H1 (cell line): ENCODE measurements at regions not wholly inside any gene's neighbourhood (a gene's known extent, or its start where the extent isn't known, plus 50 kb on each side); places are given as distances from the start of the nearest gene placed in this dataset.

Experiments used
- CTCF ChIA-PET: fragments of 300-600 bp; sonication (Branson Sonifier 250); formaldehyde crosslinking; loops from one replicate; lab custom pipeline; 2021; ENCODE audit not compliant: partially characterized antibody; lab: Charles Lee
- POLR2A ChIA-PET: fragments of 300-600 bp; sonication (Branson Sonifier 250); formaldehyde crosslinking; loops from one replicate; lab custom pipeline; 2021; ENCODE audit warnings: inconsistent platforms; ENCODE audit not compliant: partially characterized antibody; lab: Charles Lee
- DNase-seq, 2 experiments: peaks; one replicate each; pipeline versions ENCODE4 v3.0.0 to v3.0.0-alpha.2; 2010 to 2022; ENCODE audit warnings: low spot score in 2 of 2, low read depth in 1 of 2, mixed read lengths in 1 of 2
- FAIRE-seq: peaks from 2 replicates; lab custom pipeline; 2011; peaks lifted over from hg19 to GRCh38; lab: Jason Lieb, UNC
- H2AFZ ChIP-seq: 2 replicates; pipeline ENCODE4 v1.8.1; 2012; ENCODE audit warnings: low read length, inconsistent platforms
- H2AK5ac ChIP-seq: 2 replicates; pipeline ENCODE4 v1.6.1; 2013; ENCODE audit warnings: low read depth, low read length
- H2BK120ac ChIP-seq: replicated peaks from 2 replicates; pipeline ENCODE3; 2013; ENCODE audit warnings: low read depth, low read length, inconsistent platforms
- H2BK12ac ChIP-seq: 2 replicates; pipeline ENCODE4 v1.6.1; 2013; ENCODE audit warnings: low read depth, low read length
- H2BK15ac ChIP-seq: 2 replicates; pipeline ENCODE4 v1.6.1; 2013; ENCODE audit warnings: low read length
- H2BK20ac ChIP-seq: 2 replicates; pipeline ENCODE4 v1.6.1; 2013; ENCODE audit warnings: low read length
- H2BK5ac ChIP-seq: 2 replicates; pipeline ENCODE4 v1.6.1; 2013; ENCODE audit warnings: low read depth, low read length
- H3K14ac ChIP-seq: 2 replicates; pipeline ENCODE4 v1.6.1; 2013; ENCODE audit warnings: inconsistent platforms; ENCODE audit not compliant: insufficient read length
- H3K18ac ChIP-seq: 2 replicates; pipeline ENCODE4 v1.6.1; 2013; ENCODE audit warnings: low read length; ENCODE audit errors: extremely low read depth
- H3K23ac ChIP-seq: 2 replicates; pipeline ENCODE4 v1.6.1; 2013; ENCODE audit warnings: inconsistent platforms; ENCODE audit not compliant: insufficient read length
- H3K23me2 ChIP-seq: 2 replicates; pipeline ENCODE4 v1.6.1; 2013; ENCODE audit warnings: low read depth, low read length
- H3K27ac ChIP-seq: 2 replicates; pipeline ENCODE4 v1.6.1; 2011; ENCODE audit warnings: low read depth, low read length, inconsistent platforms
- H3K27me3 ChIP-seq, 4 experiments: replicated peaks in 1 of 4; 1 replicate in 1 of 4; 2 replicates in 3 of 4; pipeline versions ENCODE4 v1.6.1 to v1.8.1; 2011 to 2013; ENCODE audit warnings: low read length in 3 of 4, mild to moderate bottlenecking in 3 of 4, inconsistent platforms in 2 of 4, mixed read lengths in 2 of 4, moderate library complexity in 1 of 4; ENCODE audit not compliant: control insufficient read depth in 3 of 4, insufficient read depth in 3 of 4; ENCODE audit errors: extremely low read depth in 1 of 4
- H3K36me3 ChIP-seq, 4 experiments: 2 replicates each; pipeline versions ENCODE4 v1.6.1 to v1.8.1; 2011 to 2013; ENCODE audit warnings: mild to moderate bottlenecking in 4 of 4, low read length in 3 of 4, moderate library complexity in 2 of 4, control low read depth in 1 of 4, inconsistent platforms in 1 of 4; ENCODE audit not compliant: insufficient read depth in 4 of 4, control insufficient read depth in 2 of 4
- H3K4ac ChIP-seq: replicated peaks from 2 replicates; pipeline ENCODE3; 2013; ENCODE audit warnings: low read length, low read depth, mixed read lengths, inconsistent platforms; ENCODE audit not compliant: insufficient read length
- H3K4me1 ChIP-seq, 4 experiments: replicated peaks in 1 of 4; 1 replicate in 1 of 4; 2 replicates in 3 of 4; pipeline versions ENCODE4 v1.6.1 to v1.8.1; 2011 to 2013; ENCODE audit warnings: low read length in 3 of 4, inconsistent platforms in 2 of 4, mixed read lengths in 1 of 4; ENCODE audit not compliant: insufficient read depth in 4 of 4, control insufficient read depth in 3 of 4
- H3K4me2 ChIP-seq, 2 experiments: 2 replicates each; pipeline versions ENCODE4 v1.6.1 to v1.8.1; 2011 to 2013; ENCODE audit warnings: low read depth in 2 of 2, low read length in 2 of 2, control low read depth in 1 of 2, inconsistent platforms in 1 of 2, mild to moderate bottlenecking in 1 of 2; ENCODE audit not compliant: insufficient read depth in 1 of 2
- H3K4me3 ChIP-seq, 4 experiments: fragments of 200-600, 300-600 bp in 1 of 4; sonication (generic), shearing (Covaris generic), sonication (Bioruptor Twin) in 1 of 4; 2 replicates each; pipeline versions ENCODE4 v1.5.1 to v1.8.1; 2011 to 2016; ENCODE audit warnings: low read length in 4 of 4, low read depth in 3 of 4, control low read depth in 2 of 4, inconsistent platforms in 2 of 4, mild to moderate bottlenecking in 2 of 4, mixed read lengths in 1 of 4, moderate library complexity in 1 of 4; ENCODE audit not compliant: insufficient read depth in 2 of 4; ENCODE audit errors: extremely low read depth in 1 of 4
- H3K56ac ChIP-seq: replicated peaks from 2 replicates; pipeline ENCODE3; 2013; ENCODE audit warnings: low read depth, mild to moderate bottlenecking, mixed read lengths, low read length, inconsistent platforms; ENCODE audit not compliant: insufficient read length
- H3K79me1 ChIP-seq: 2 replicates; pipeline ENCODE4 v1.6.1; 2013; ENCODE audit warnings: low read depth, low read length, control low read depth
- H3K79me2 ChIP-seq, 2 experiments: 2 replicates each; pipeline versions ENCODE4 v1.6.1 to v1.8.1; 2012 to 2013; ENCODE audit warnings: low read length in 2 of 2, mild to moderate bottlenecking in 2 of 2, inconsistent platforms in 1 of 2; ENCODE audit not compliant: insufficient read depth in 2 of 2, control insufficient read depth in 1 of 2
- H3K9ac ChIP-seq, 4 experiments: replicated peaks in 1 of 4; 1 replicate in 1 of 4; 2 replicates in 3 of 4; pipeline versions ENCODE4 v1.6.1 to v1.8.1; 2011 to 2013; ENCODE audit warnings: low read depth in 3 of 4, low read length in 3 of 4, control low read depth in 2 of 4, mild to moderate bottlenecking in 2 of 4, moderate library complexity in 2 of 4, inconsistent platforms in 1 of 4; ENCODE audit errors: extremely low read depth in 1 of 4
- H3K9me3 ChIP-seq, 2 experiments: 2 replicates each; pipeline versions ENCODE4 v1.6.1 to v1.8.1; 2012 to 2013; ENCODE audit warnings: mild to moderate bottlenecking in 2 of 2, moderate library complexity in 2 of 2, control low read depth in 1 of 2, inconsistent platforms in 1 of 2, low read depth in 1 of 2, low read length in 1 of 2, mixed read lengths in 1 of 2; ENCODE audit not compliant: insufficient read depth in 2 of 2
- H4K20me1 ChIP-seq, 2 experiments: replicated peaks in 1 of 2; 2 replicates each; pipeline versions ENCODE3 to v1.8.1; 2011 to 2013; ENCODE audit warnings: inconsistent platforms in 2 of 2, low read length in 2 of 2, mild to moderate bottlenecking in 1 of 2; ENCODE audit not compliant: insufficient read depth in 2 of 2, control insufficient read depth in 1 of 2
- H4K5ac ChIP-seq: 2 replicates; pipeline ENCODE4 v1.6.1; 2013; ENCODE audit warnings: low read length, low read depth, mixed read lengths, inconsistent platforms; ENCODE audit not compliant: insufficient read length
- H4K8ac ChIP-seq: 2 replicates; pipeline ENCODE4 v1.8.0; 2013; ENCODE audit warnings: mild to moderate bottlenecking, moderate library complexity, low read length, inconsistent platforms; ENCODE audit not compliant: insufficient read depth; ENCODE audit errors: extremely low read depth
- H4K91ac ChIP-seq: replicated peaks from 2 replicates; pipeline ENCODE3; 2013; ENCODE audit warnings: low read length, mixed read lengths, inconsistent platforms; ENCODE audit not compliant: insufficient read length
- BACH1 ChIP-seq: IDR thresholded peaks from 2 replicates; pipeline ENCODE4 v1.6.1; 2012; ENCODE audit warnings: low read length, improper control_type of control experiment
- KDM1A ChIP-seq: fragments of 200-600, 300-600 bp; sonication (generic); IDR thresholded peaks from 2 replicates; pipeline ENCODE4 v1.7.1; 2016; ENCODE audit warnings: mild to moderate bottlenecking, low read length, borderline replicate concordance
- WGBS, 2 experiments: shearing (Covaris generic) in 1 of 2; methylation state at CpG; one replicate each; pipeline versions ENCODE4 v1.1.6 to v1.1.7; 2013 to 2015; ENCODE audit warnings: low lambda C conversion rate in 2 of 2, mixed read lengths in 2 of 2, inconsistent platforms in 1 of 2, low coverage in 1 of 2, missing lambda C conversion rate in 1 of 2; ENCODE audit not compliant: insufficient replicate concordance in 2 of 2, insufficient coverage in 1 of 2, insufficient read length in 1 of 2; ENCODE audit errors: extremely low coverage in 1 of 2, missing lambda C conversion rate in 1 of 2; 5-methylcytosine and 5-hydroxymethylcytosine counted together

DNA sequence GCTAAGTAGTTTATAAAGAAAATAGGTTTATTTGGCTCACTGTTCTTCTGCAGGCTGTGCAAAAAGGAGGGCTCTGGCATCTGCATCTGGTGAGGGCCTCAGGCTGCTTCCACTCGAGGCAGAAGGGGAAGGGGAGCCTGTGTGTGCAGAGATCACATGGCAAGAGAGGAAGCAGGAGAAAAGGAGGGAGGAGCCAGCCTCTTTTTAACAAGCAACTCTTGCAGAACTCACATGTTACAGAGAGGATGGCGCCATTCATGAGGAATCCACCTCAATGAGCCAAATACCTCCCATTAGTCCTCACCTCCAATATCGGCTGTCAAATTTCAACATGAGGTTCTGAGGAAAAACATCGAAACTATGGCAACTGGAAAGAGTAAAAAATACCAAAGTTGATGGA, 666.6 kb upstream of the SLC35B3 start:
- no peaks in the 10 kb centered on the region for H3K79me1 ChIP-seq
- H2AK5ac ChIP-seq = no peak overlapping the region
- no peak overlapping the region for H3K4me3 ChIP-seq
- TF ChIP-seq KDM1A (no peak), BACH1 (no peak)
- TF ChIP-seq, all 59 proteins: peak for 0
- H2BK120ac ChIP-seq = no peak overlapping the region
- ChIA-PET CTCF (no interaction called here), POLR2A (no interaction called here)
- no peak overlapping the region for H4K91ac ChIP-seq
- H3K27me3 ChIP-seq = no peaks in the 10 kb centered on the region
- no peak overlapping the region for H2BK20ac ChIP-seq
- no peak overlapping the region for H2BK15ac ChIP-seq
- no peak overlapping the region for H3K56ac ChIP-seq
- H3K9ac ChIP-seq = no peak overlapping the region
- no peak overlapping the region for H2BK5ac ChIP-seq
- H3K4me2 ChIP-seq = no peak overlapping the region
- no peaks in the 10 kb centered on the region for H3K79me2 ChIP-seq
- H3K23ac ChIP-seq = no peak overlapping the region
- no peaks in the 10 kb centered on the region for H3K9me3 ChIP-seq
- 87% methylated on average over 4 of the region's 4 CpGs; no CpG with 5 or more reads in 1 of the 2 experiments for WGBS, 2 experiments
- H2AFZ ChIP-seq = no peak overlapping the region
- 0 out of 2 replicates have a peak, but pooled peaks cover 2% of the 10 kb centered on the region for H3K23me2 ChIP-seq
- H2BK12ac ChIP-seq = no peak overlapping the region
- H3K4ac ChIP-seq = no peak overlapping the region
- no peaks in the 10 kb centered on the region for H3K36me3 ChIP-seq
- no peaks in the 10 kb centered on the region for H3K4me1 ChIP-seq
- FAIRE-seq = no peak
- no peak overlapping the region for H3K27ac ChIP-seq
- DNase-seq = no peak
- no peak overlapping the region; the same call in 1 of the 2 replicates for H3K18ac ChIP-seq
- H4K5ac ChIP-seq = no peak overlapping the region
- H4K20me1 ChIP-seq = no peaks in the 10 kb centered on the region
- no peak overlapping the region for H4K8ac ChIP-seq
- no peak overlapping the region for H3K14ac ChIP-seq
